ENCODE measurements at regions not wholly inside any gene's neighbourhood (a gene's known extent, or its start where the extent isn't known, plus 50 kb on each side); places are given as distances from the start of the nearest gene placed in this dataset.
A peak's percentile ranks its signal among the peaks of the same experiment; 100 is the strongest.

GRCh38 chr2:24420373-24420772 is 60.0 kb upstream of the ITSN2 start:
- Histone ChIP-seq H3K4me1 (ENCODE audit: control insufficient read depth, insufficient read depth, low read length) (no peaks in the 10 kb centered on the region), H3K36me3 (ENCODE audit: control insufficient read depth, insufficient read depth, low read length, severe bottlenecking) (no peaks in the 10 kb centered on the region), H3K4me3 (ENCODE audit: low read length) (no peak overlapping the region), H3K9ac (ENCODE audit: low read length) (no peak overlapping the region), H3K9me3 (ENCODE audit: control insufficient read depth, low read length) (peaks cover 9% of the 10 kb centered on the region), H3K27me3 (replicated peaks; ENCODE audit: control insufficient read depth, insufficient read depth, low read length) (no peaks in the 10 kb centered on the region)
- no peak for DNase-seq (ENCODE audit: low read depth)

- no peaks in the 10 kb centered on the region for H3K27me3 ChIP-seq (replicated peaks; ENCODE audit: control insufficient read depth, insufficient read depth, low read length)
- H3K4me1 ChIP-seq (ENCODE audit: control insufficient read depth, insufficient read depth, low read length): no peaks in the 10 kb centered on the region
- H3K9ac ChIP-seq (ENCODE audit: low read length): no peak overlapping the region
- no peak for DNase-seq (ENCODE audit: low read depth)
- no peaks in the 10 kb centered on the region for H3K36me3 ChIP-seq (ENCODE audit: control insufficient read depth, insufficient read depth, low read length, severe bottlenecking)
- no peak overlapping the region for H3K4me3 ChIP-seq (ENCODE audit: low read length)
- peaks cover 9% of the 10 kb centered on the region for H3K9me3 ChIP-seq (ENCODE audit: control insufficient read depth, low read length)
Observed at GRCh38 chr2:24418166-24418841, 58.0 kb upstream of the ITSN2 start.

GRCh38 chr2:24412812-24413211 is 52.5 kb upstream of the ITSN2 start:
- H3K9me3 ChIP-seq (ENCODE audit: control insufficient read depth, low read length): no peaks in the 10 kb centered on the region
- no peak overlapping the region for H3K4me3 ChIP-seq (ENCODE audit: low read length)
- no peaks in the 10 kb centered on the region for H3K36me3 ChIP-seq (ENCODE audit: control insufficient read depth, insufficient read depth, low read length, severe bottlenecking)
- no peaks in the 10 kb centered on the region for H3K4me1 ChIP-seq (ENCODE audit: control insufficient read depth, insufficient read depth, low read length)
- no peak for DNase-seq (ENCODE audit: low read depth)
- peaks cover 4% of the 10 kb centered on the region for H3K27me3 ChIP-seq (replicated peaks; ENCODE audit: control insufficient read depth, insufficient read depth, low read length)
- no peak overlapping the region for H3K9ac ChIP-seq (ENCODE audit: low read length)

- Histone ChIP-seq H3K4me1 (ENCODE audit: control insufficient read depth, insufficient read depth, low read length) (no peaks in the 10 kb centered on the region), H3K4me3 (ENCODE audit: low read length) (no peak overlapping the region), H3K9me3 (ENCODE audit: control insufficient read depth, low read length) (no peaks in the 10 kb centered on the region), H3K27me3 (replicated peaks; ENCODE audit: control insufficient read depth, insufficient read depth, low read length) (peaks cover 4% of the 10 kb centered on the region), H3K36me3 (ENCODE audit: control insufficient read depth, insufficient read depth, low read length, severe bottlenecking) (no peaks in the 10 kb centered on the region), H3K9ac (ENCODE audit: low read length) (no peak overlapping the region)
- DNase-seq (ENCODE audit: low read depth): no peak
Observed at GRCh38 chr2:24411488-24412151, 51.3 kb upstream of the ITSN2 start.

- H3K27me3 ChIP-seq (replicated peaks; ENCODE audit: control insufficient read depth, insufficient read depth, low read length): peaks cover 4% of the 10 kb centered on the region
- no peaks in the 10 kb centered on the region for H3K4me1 ChIP-seq (ENCODE audit: control insufficient read depth, insufficient read depth, low read length)
- no peaks in the 10 kb centered on the region for H3K36me3 ChIP-seq (ENCODE audit: control insufficient read depth, insufficient read depth, low read length, severe bottlenecking)
- no peak for DNase-seq (ENCODE audit: low read depth)
- no peak overlapping the region for H3K9ac ChIP-seq (ENCODE audit: low read length)
- H3K4me3 ChIP-seq (ENCODE audit: low read length): no peak overlapping the region
- no peaks in the 10 kb centered on the region for H3K9me3 ChIP-seq (ENCODE audit: control insufficient read depth, low read length)
Observed at GRCh38 chr2:24410976-24411375, 50.6 kb upstream of the ITSN2 start.

GRCh38 chr2:24409700-24410556 is 49.6 kb upstream of the ITSN2 start:
- no peak overlapping the region for H3K4me3 ChIP-seq (ENCODE audit: low read length)

More at GRCh38 chr2:24409700-24410556, 49.6 kb upstream of the ITSN2 start:
- Histone ChIP-seq H3K9ac (ENCODE audit: low read length) (no peak overlapping the region), H3K4me1 (ENCODE audit: control insufficient read depth, insufficient read depth, low read length) (no peaks in the 10 kb centered on the region), H3K9me3 (ENCODE audit: control insufficient read depth, low read length) (no peaks in the 10 kb centered on the region), H3K27me3 (replicated peaks; ENCODE audit: control insufficient read depth, insufficient read depth, low read length) (peaks cover 4% of the 10 kb centered on the region), H3K36me3 (ENCODE audit: control insufficient read depth, insufficient read depth, low read length, severe bottlenecking) (no peaks in the 10 kb centered on the region)
- peak; percentile 89 for DNase-seq (ENCODE audit: low read depth)
